Natural killer cell (primary cell): ENCODE measurements at regions not wholly inside any gene's neighbourhood (a gene's known extent, or its start where the extent isn't known, plus 50 kb on each side); places are given as distances from the start of the nearest gene placed in this dataset.

ENCODE experiments used
- ATAC-seq, 3 donors: fragments of 150-1000 bp in 2 of 3; fragments of 200-7000 bp in 1 of 3; cut with Tn5 transposase; 1 replicate in 1 of 3; 2 replicates in 2 of 3; pipeline ENCODE4 v1.10.0; 2021; ENCODE audit warnings: mild to moderate bottlenecking in 2 of 3, moderate library complexity in 2 of 3
- DNase-seq, 2 donors: peaks; one replicate each; pipeline versions ENCODE4 v3.0.0 to v3.0.0-alpha.2; 2013 to 2021; ENCODE audit warnings: mixed read lengths in 1 of 2
- H3K27ac ChIP-seq: one replicate; pipeline ENCODE4 v1.5.1; 2013; ENCODE audit warnings: mild to moderate bottlenecking, low read length
- H3K27me3 ChIP-seq: one replicate; pipeline ENCODE4 v1.6.1; 2013; ENCODE audit warnings: low read length; ENCODE audit not compliant: control insufficient read depth, insufficient read depth
- H3K36me3 ChIP-seq: one replicate; pipeline ENCODE4 v1.6.1; 2013; ENCODE audit warnings: low read length; ENCODE audit not compliant: control insufficient read depth, insufficient read depth
- H3K4me1 ChIP-seq: one replicate; pipeline ENCODE4 v1.6.1; 2013; ENCODE audit warnings: low read length; ENCODE audit not compliant: control insufficient read depth, insufficient read depth
- H3K4me3 ChIP-seq: one replicate; pipeline ENCODE4 v1.5.1; 2013; ENCODE audit warnings: low read length
- H3K9me3 ChIP-seq: one replicate; pipeline ENCODE4 v1.6.1; 2013; ENCODE audit warnings: low read length; ENCODE audit not compliant: control insufficient read depth, insufficient read depth
- H3K27ac Mint-ChIP-seq, 2 donors: one replicate each; pipeline ENCODE4 v1.8.0; 2022; ENCODE audit warnings: mild to moderate bottlenecking in 2 of 2, mixed read lengths in 2 of 2, moderate library complexity in 1 of 2
- H3K27me3 Mint-ChIP-seq, 2 donors: one replicate each; pipeline ENCODE4 v1.8.0; 2022; ENCODE audit warnings: low read depth in 2 of 2, mixed read lengths in 2 of 2
- H3K36me3 Mint-ChIP-seq: one replicate; pipeline ENCODE4 v1.8.0; 2022; ENCODE audit warnings: mixed read lengths
- H3K4me1 Mint-ChIP-seq, 2 donors: one replicate each; pipeline ENCODE4 v1.8.0; 2022; ENCODE audit warnings: mixed read lengths in 2 of 2
- H3K4me3 Mint-ChIP-seq: one replicate; pipeline ENCODE4 v1.8.0; 2022; ENCODE audit warnings: mild to moderate bottlenecking, moderate library complexity, mixed read lengths
- H3K9me3 Mint-ChIP-seq, 2 donors: one replicate each; pipeline ENCODE4 v1.8.0; 2022; ENCODE audit warnings: mixed read lengths in 2 of 2
- CTCF ChIP-seq: fragments of 200-600 bp; IDR thresholded peaks from one replicate; pipeline ENCODE4 v1.8.0; 2022; ENCODE audit warnings: antibody characterized with exemption
- WGBS: methylation state at CpG from one replicate; pipeline ENCODE4 v1.1.7; 2013; ENCODE audit warnings: missing lambda C conversion rate; ENCODE audit not compliant: insufficient coverage; 5-methylcytosine and 5-hydroxymethylcytosine counted together
- intact Hi-C: fragments of 100-400 bp; cut with micrococcal nuclease; formaldehyde crosslinking; loops from one replicate; pipeline ENCODE4 v1.14.2; 2022

- H3K27me3 ChIP-seq: no peaks in the 10 kb centered on the region
- no peaks in the 10 kb centered on the region for H3K36me3 ChIP-seq
- H3K36me3 Mint-ChIP-seq: no peaks in the 10 kb centered on the region
- WGBS: 89% methylated on average over 3 of the region's 3 CpGs
- ATAC-seq: no peak
- H3K27me3 Mint-ChIP-seq: peaks cover 0 to 11% of the 10 kb centered on the region in 2 donors
- no peak overlapping the region for H3K27ac Mint-ChIP-seq
- no peaks in the 10 kb centered on the region for H3K4me1 ChIP-seq
- DNase-seq: no peak
- intact Hi-C loops: no loop called here
- H3K27ac ChIP-seq: no peak overlapping the region
- H3K4me1 Mint-ChIP-seq: no peaks in the 10 kb centered on the region
- H3K9me3 Mint-ChIP-seq: no peaks in the 10 kb centered on the region
- H3K4me3 Mint-ChIP-seq: no peak overlapping the region
- no peak overlapping the region for H3K4me3 ChIP-seq
- no peaks in the 10 kb centered on the region for H3K9me3 ChIP-seq
- TF ChIP-seq CTCF: no peak
These were observed 57.2 kb upstream of the TNP1 start for GRCh38 chr2:216916956-216917650.

GRCh38 chr2:216915557-216916150 is 55.8 kb upstream of the TNP1 start:
- no peak overlapping the region for H3K4me3 Mint-ChIP-seq
- no peaks in the 10 kb centered on the region for H3K36me3 Mint-ChIP-seq
- Histone ChIP-seq H3K27me3 (no peaks in the 10 kb centered on the region), H3K4me1 (no peaks in the 10 kb centered on the region), H3K36me3 (no peaks in the 10 kb centered on the region), H3K27ac (no peak overlapping the region), H3K4me3 (no peak overlapping the region), H3K9me3 (no peaks in the 10 kb centered on the region)
- 95% methylated on average over 11 of the region's 12 CpGs for WGBS
- no peaks in the 10 kb centered on the region for H3K4me1 Mint-ChIP-seq
- TF ChIP-seq CTCF: no peak
- ATAC-seq: no peak
- H3K27me3 Mint-ChIP-seq: peaks cover 0 to 11% of the 10 kb centered on the region in 2 donors
- DNase-seq: no peak
- no peak overlapping the region for H3K27ac Mint-ChIP-seq
- intact Hi-C loops: no loop called here
- no peaks in the 10 kb centered on the region for H3K9me3 Mint-ChIP-seq

- H3K9me3 ChIP-seq: no peaks in the 10 kb centered on the region
- Mint-ChIP-seq H3K9me3 (no peaks in the 10 kb centered on the region), H3K27ac (no peak overlapping the region), H3K4me1 (no peaks in the 10 kb centered on the region), H3K27me3 (peaks cover 0 to 11% of the 10 kb centered on the region in 2 donors), H3K36me3 (no peaks in the 10 kb centered on the region), H3K4me3 (no peak overlapping the region)
- WGBS: 68% methylated on average over 3 of the region's 3 CpGs
- no peaks in the 10 kb centered on the region for H3K4me1 ChIP-seq
- no peak overlapping the region for H3K4me3 ChIP-seq
- intact Hi-C loops: no loop called here
- TF ChIP-seq CTCF: no peak
- H3K27ac ChIP-seq: no peak overlapping the region
- H3K27me3 ChIP-seq: no peaks in the 10 kb centered on the region
- DNase-seq (no peak), ATAC-seq (no peak)
- no peaks in the 10 kb centered on the region for H3K36me3 ChIP-seq
These were observed 54.6 kb upstream of the TNP1 start for GRCh38 chr2:216914491-216914890.

- H3K4me3 Mint-ChIP-seq: no peak overlapping the region
These were observed 52.0 kb upstream of the TNP1 start for GRCh38 chr2:216911886-216912285.

More at GRCh38 chr2:216911886-216912285, 52.0 kb upstream of the TNP1 start:
- no peak overlapping the region for H3K4me3 ChIP-seq
- H3K27ac ChIP-seq: no peak overlapping the region
- H3K36me3 ChIP-seq: no peaks in the 10 kb centered on the region
- Mint-ChIP-seq H3K36me3 (no peaks in the 10 kb centered on the region), H3K9me3 (no peaks in the 10 kb centered on the region), H3K4me1 (no peaks in the 10 kb centered on the region), H3K27me3 (peaks cover 0 to 6% of the 10 kb centered on the region in 2 donors), H3K27ac (no peak overlapping the region)
- ATAC-seq (no peak), DNase-seq (no peak)
- no peak for TF ChIP-seq CTCF
- H3K9me3 ChIP-seq: no peaks in the 10 kb centered on the region
- no peaks in the 10 kb centered on the region for H3K4me1 ChIP-seq
- H3K27me3 ChIP-seq: no peaks in the 10 kb centered on the region
- intact Hi-C loops: no loop called here
